HepG2 (cell line): ENCODE measurements at regions not wholly inside any gene's neighbourhood (a gene's known extent, or its start where the extent isn't known, plus 50 kb on each side); places are given as distances from the start of the nearest gene placed in this dataset.

ENCODE experiments used
- ATAC-seq: fragments of 200-7000 bp; cut with Tn5 transposase; 3 replicates; pipeline ENCODE4 v1.9.1; 2020; ENCODE audit warnings: mild to moderate bottlenecking, moderate library complexity
- BruUV-seq: library from RNA; stranded (reverse); fragments of 400-500 nt; replicated peaks from 2 replicates; lab custom pipeline; 2021; lab: Mats Ljungman, UMichigan
- CTCF ChIA-PET: fragments of 300-600 bp; formaldehyde crosslinking; extraction: SDS; loops from one replicate; lab custom pipeline; 2021; ENCODE audit warnings: low total read pairs, inconsistent platforms, low intra/inter-chr PET ratio; lab: Yijun Ruan, JAX
- POLR2A ChIA-PET: fragments of 350-600 bp; sonication (Branson Sonifier 250); formaldehyde crosslinking; loops from one replicate; lab custom pipeline; 2020; ENCODE audit warnings: antibody characterized with exemption, inconsistent platforms; lab: Yijun Ruan, JAX
- DNase-seq: peaks from one replicate; pipeline ENCODE4 v3.0.0-alpha.2; 2015; ENCODE audit warnings: low spot score
- FAIRE-seq: peaks from 3 replicates; lab custom pipeline; 2011; peaks lifted over from hg19 to GRCh38; lab: Jason Lieb, UNC
- H2AFZ ChIP-seq: one replicate; pipeline ENCODE4 v1.6.1; 2011; ENCODE audit warnings: low read length, inconsistent platforms
- H3K27ac ChIP-seq: fragments of 300-600 bp; 3 replicates; pipeline ENCODE4 v1.8.0; 2011; ENCODE audit warnings: mixed run types, mild to moderate bottlenecking, mixed read lengths, low read length, inconsistent platforms; ENCODE audit not compliant: insufficient read depth; ENCODE audit errors: extremely low read length
- H3K27me3 ChIP-seq, 2 experiments: fragments of 200-600 bp in 1 of 2; 2 replicates in 1 of 2; 3 replicates in 1 of 2; pipeline versions ENCODE4 v1.6.0 to v1.8.0; 2011; ENCODE audit warnings: low read length in 2 of 2, mild to moderate bottlenecking in 2 of 2, moderate library complexity in 2 of 2, inconsistent platforms in 1 of 2; ENCODE audit not compliant: insufficient read depth in 2 of 2, control insufficient read depth in 1 of 2
- H3K36me3 ChIP-seq, 2 experiments: fragments of 200-600 bp in 1 of 2; replicated peaks in 1 of 2; 2 replicates in 1 of 2; 3 replicates in 1 of 2; pipeline versions ENCODE4 v1.5.1 to v1.8.0; 2011; ENCODE audit warnings: low read length in 2 of 2, inconsistent platforms in 1 of 2; ENCODE audit not compliant: insufficient read depth in 2 of 2, control insufficient read depth in 1 of 2
- H3K4me1 ChIP-seq: 2 replicates; pipeline ENCODE4 v1.5.1; 2012; ENCODE audit warnings: low read length, inconsistent platforms; ENCODE audit not compliant: insufficient read depth
- H3K4me2 ChIP-seq: 2 replicates; pipeline ENCODE4 v1.6.0; 2011; ENCODE audit warnings: low read depth, low read length, inconsistent platforms
- H3K4me3 ChIP-seq, 3 experiments: fragments of 200-600 bp in 1 of 3; sonication (generic), shearing (Covaris generic) in 1 of 3; replicated peaks in 1 of 3; 2 replicates each; pipeline ENCODE4 v1.5.1; 2011 to 2016; ENCODE audit warnings: low read length in 3 of 3, inconsistent platforms in 2 of 3, low read depth in 2 of 3, mild to moderate bottlenecking in 2 of 3, control low read depth in 1 of 3, mixed read lengths in 1 of 3; ENCODE audit not compliant: insufficient read depth in 1 of 3
- H3K79me2 ChIP-seq: one replicate; pipeline ENCODE4 v1.6.1; 2011; ENCODE audit warnings: low read length, inconsistent platforms; ENCODE audit not compliant: insufficient read depth
- H3K9ac ChIP-seq: 2 replicates; pipeline ENCODE4 v1.6.0; 2011; ENCODE audit warnings: mild to moderate bottlenecking, low read depth, low read length, inconsistent platforms; ENCODE audit not compliant: insufficient read depth
- H3K9me3 ChIP-seq: 2 replicates; pipeline ENCODE4 v1.5.1; 2012; ENCODE audit warnings: mild to moderate bottlenecking, low read length
- H4K20me1 ChIP-seq: 2 replicates; pipeline ENCODE4 v1.6.0; 2011; ENCODE audit warnings: inconsistent platforms, mild to moderate bottlenecking, low read length, moderate library complexity; ENCODE audit not compliant: insufficient read depth
- ARNTL ChIP-seq: sonication (generic); formaldehyde crosslinking; IDR thresholded peaks from 2 replicates; pipeline ENCODE4 v1.4.0; 2020; ENCODE audit warnings: mild to moderate bottlenecking, missing genetic modification reagents
- ATAD3A ChIP-seq: sonication (generic); formaldehyde crosslinking; IDR thresholded peaks from 2 replicates; pipeline ENCODE4 v1.4.0; 2020; ENCODE audit warnings: missing genetic modification reagents
- CEBPB ChIP-seq: IDR thresholded peaks from 2 replicates; pipeline ENCODE4 v1.6.1; 2011; ENCODE audit warnings: low read depth, low read length, improper control_type of control experiment, borderline replicate concordance
- ETV6 ChIP-seq: sonication (generic); formaldehyde crosslinking; conservative IDR thresholded peaks from 2 replicates; pipeline ENCODE4 v1.4.0; 2020; ENCODE audit warnings: missing genetic modification reagents
- HDAC2 ChIP-seq: sonication (generic); formaldehyde crosslinking; IDR thresholded peaks from 2 replicates; pipeline ENCODE4 v1.4.0; 2020; ENCODE audit warnings: missing genetic modification reagents
- MED1 ChIP-seq: sonication (generic); formaldehyde crosslinking; IDR thresholded peaks from 2 replicates; pipeline ENCODE4 v1.4.0; 2020; ENCODE audit warnings: missing genetic modification reagents
- MNT ChIP-seq: fragments of 450-650 bp; IDR thresholded peaks from 2 replicates; pipeline ENCODE4 v1.6.1; 2016
- NCOA5 ChIP-seq: sonication (generic); formaldehyde crosslinking; IDR thresholded peaks from 2 replicates; pipeline ENCODE4 v1.4.0; 2020; ENCODE audit warnings: missing genetic modification reagents
- PBX3 ChIP-seq: sonication (generic); formaldehyde crosslinking; IDR thresholded peaks from 2 replicates; pipeline ENCODE4 v1.8.1; 2023; ENCODE audit warnings: missing genetic modification reagents, inconsistent platforms, borderline replicate concordance
- SNAPC5 ChIP-seq: sonication (generic); formaldehyde crosslinking; IDR thresholded peaks from 2 replicates; pipeline ENCODE4 v1.8.1; 2023; ENCODE audit warnings: mild to moderate bottlenecking, missing genetic modification reagents, borderline replicate concordance
- ZBTB1 ChIP-seq: sonication (generic); formaldehyde crosslinking; IDR thresholded peaks from 2 replicates; pipeline ENCODE4 v1.4.0; 2020; ENCODE audit warnings: missing genetic modification reagents, borderline replicate concordance
- ZFP36L2 ChIP-seq: sonication (generic); formaldehyde crosslinking; IDR thresholded peaks from 2 replicates; pipeline ENCODE4 v1.4.0; 2020; ENCODE audit warnings: missing genetic modification reagents
- ZFP82 ChIP-seq: sonication (generic); formaldehyde crosslinking; IDR thresholded peaks from 2 replicates; pipeline ENCODE4 v1.5.1; 2020; ENCODE audit warnings: mild to moderate bottlenecking, missing genetic modification reagents, borderline replicate concordance
- ZNF12 ChIP-seq: sonication (generic); formaldehyde crosslinking; IDR thresholded peaks from 2 replicates; pipeline ENCODE4 v1.5.0; 2020; ENCODE audit warnings: missing genetic modification reagents
- ZNF335 ChIP-seq: sonication (generic); formaldehyde crosslinking; IDR thresholded peaks from 2 replicates; pipeline ENCODE4 v1.4.0; 2020; ENCODE audit warnings: missing genetic modification reagents
- ZNF547 ChIP-seq: sonication (generic); formaldehyde crosslinking; IDR thresholded peaks from 2 replicates; pipeline ENCODE4 v1.5.1; 2020; ENCODE audit warnings: mild to moderate bottlenecking, missing genetic modification reagents
- ZNF558 ChIP-seq: sonication (generic); formaldehyde crosslinking; IDR thresholded peaks from 2 replicates; pipeline ENCODE4 v1.9.0; 2022; ENCODE audit warnings: mild to moderate bottlenecking, missing genetic modification reagents, borderline replicate concordance
- ZNF639 ChIP-seq: conservative IDR thresholded peaks from 2 replicates; pipeline ENCODE4 v1.6.1; 2018; ENCODE audit warnings: missing genetic modification reagents
- ZNF780A ChIP-seq: sonication (generic); formaldehyde crosslinking; IDR thresholded peaks from 2 replicates; pipeline ENCODE4 v1.8.0; 2022; ENCODE audit warnings: mild to moderate bottlenecking, missing genetic modification reagents, moderate library complexity
- ZNF878 ChIP-seq: sonication (generic); formaldehyde crosslinking; IDR thresholded peaks from 2 replicates; pipeline ENCODE4 v1.8.1; 2023; ENCODE audit warnings: mild to moderate bottlenecking, missing genetic modification reagents, moderate library complexity
- ZSCAN12 ChIP-seq: sonication (generic); formaldehyde crosslinking; IDR thresholded peaks from 2 replicates; pipeline ENCODE4 v1.9.0; 2021; ENCODE audit warnings: mild to moderate bottlenecking, missing genetic modification reagents
- ZSCAN9 ChIP-seq: IDR thresholded peaks from 2 replicates; pipeline ENCODE4 v1.6.1; 2016; ENCODE audit warnings: borderline replicate concordance
- WGBS: methylation state at CpG from one replicate; pipeline ENCODE4 v1.1.6; 2017; ENCODE audit warnings: low lambda C conversion rate; 5-methylcytosine and 5-hydroxymethylcytosine counted together
- in situ Hi-C: cut with HindIII; loops from 2 replicates; pipeline ENCODE4 v1.10.0; 2017; ENCODE audit warnings: low pct_unique_long_range_greater_than_20kb; ENCODE audit not compliant: extremely low pct_ligation_motif_present
- intact Hi-C: fragments of 100-400 bp; cut with micrococcal nuclease; formaldehyde crosslinking; loops from one replicate; pipeline ENCODE4 v1.10.0; 2022; ENCODE audit not compliant: unreplicated experiment

- Histone ChIP-seq H3K79me2 (no peaks in the 10 kb centered on the region), H3K9ac (no peak overlapping the region), H2AFZ (no peak overlapping the region), H4K20me1 (no peaks in the 10 kb centered on the region), H3K4me3 (no peak overlapping the region), H3K9me3 (no peaks in the 10 kb centered on the region), H3K4me1 (no peaks in the 10 kb centered on the region), H3K27me3 (peaks cover 0 to 9% of the 10 kb centered on the region in 2 experiments; a peak in 2 of 5 replicates), H3K27ac (no peak overlapping the region), H3K4me2 (no peak overlapping the region), H3K36me3 (no peaks in the 10 kb centered on the region)
- ChIA-PET POLR2A (no interaction called here), CTCF (no interaction called here)
- FAIRE-seq (no peak), ATAC-seq (peak; percentile 27; the same call in 1 of the 3 replicates), DNase-seq (no peak)
- in situ Hi-C loops: no loop called here
- intact Hi-C loops: no loop called here
- BruUV-seq: no TSS peak
- 3% methylated on average over 1 of the region's 1 CpG for WGBS
- TF ChIP-seq ETV6 (CRISPR knock-in tag): 0 out of 2 replicates have a peak, but pooled peaks have one; percentile 21
- 0 out of 2 replicates have a peak, but pooled peaks have one; percentile 87 for TF ChIP-seq ZSCAN12 (CRISPR knock-in tag)
- TF ChIP-seq HDAC2 (CRISPR knock-in tag): peak; percentile 62; the same call in 1 of the 2 replicates
- TF ChIP-seq ARNTL (CRISPR knock-in tag): no peak
- TF ChIP-seq CEBPB: no peak
- TF ChIP-seq NCOA5 (CRISPR knock-in tag): 0 out of 2 replicates have a peak, but pooled peaks have one; percentile 59
- no peak for TF ChIP-seq ZNF780A (CRISPR knock-in tag)
- no peak for TF ChIP-seq ZFP82 (CRISPR knock-in tag)
- TF ChIP-seq ZNF558: no peak
- 0 out of 2 replicates have a peak, but pooled peaks have one; percentile 60 for TF ChIP-seq SNAPC5
- 0 out of 2 replicates have a peak, but pooled peaks have one; percentile 83 for TF ChIP-seq ZSCAN9 (CRISPR knock-in tag)
- TF ChIP-seq ZNF639 (CRISPR knock-in tag): peak; percentile 59; the same call in 1 of the 2 replicates
- TF ChIP-seq ZFP36L2 (CRISPR knock-in tag): 0 out of 2 replicates have a peak, but pooled peaks have one; percentile 83
- no peak for TF ChIP-seq ZNF547 (CRISPR knock-in tag)
- TF ChIP-seq ZBTB1: peak; percentile 89; the same call in 1 of the 2 replicates
- no peak for TF ChIP-seq ATAD3A
- peak; percentile 65; the same call in 1 of the 2 replicates for TF ChIP-seq ZNF335 (CRISPR knock-in tag)
- peak; percentile 60; the same call in 1 of the 2 replicates for TF ChIP-seq ZNF12 (CRISPR knock-in tag)
- TF ChIP-seq ZNF878 (CRISPR knock-in tag): peak; percentile 74
- TF ChIP-seq MNT: no peak
- TF ChIP-seq MED1 (CRISPR knock-in tag): peak; percentile 37; the same call in 1 of the 2 replicates
- 0 out of 2 replicates have a peak, but pooled peaks have one; percentile 50 for TF ChIP-seq PBX3 (CRISPR knock-in tag)
Measured at GRCh38 chr16:22641131-22641628, 130.5 kb downstream of the NPIPB5 start.
